ENCODE measurements at regions not wholly inside any gene's neighbourhood (a gene's known extent, or its start where the extent isn't known, plus 50 kb on each side); places are given as distances from the start of the nearest gene placed in this dataset.

GRCh38 chr15:66897971-66898370 lies 167.4 kb upstream of the SMAD3 start:
- Histone ChIP-seq H3K36me3 (ENCODE audit: control insufficient read depth in 1 of 2, insufficient read depth in 2 of 2, low read length in 2 of 2) (no peaks in the 10 kb centered on the region), H4K20me1 (ENCODE audit: insufficient read depth) (no peaks in the 10 kb centered on the region), H3K9me3 (ENCODE audit: control insufficient read depth in 1 of 2, insufficient read depth in 1 of 2, low read depth in 1 of 2, low read length in 2 of 2) (no peaks in the 10 kb centered on the region), H3K4me1 (ENCODE audit: control insufficient read depth in 1 of 2, insufficient read depth in 2 of 2, low read length in 2 of 2) (peaks cover 0 to 9% of the 10 kb centered on the region in 2 experiments; a peak in 2 of 4 replicates), H3K27me3 (ENCODE audit: insufficient read depth, low read length) (no peaks in the 10 kb centered on the region), H3K27ac (ENCODE audit: low read depth, low read length) (no peak overlapping the region), H2AFZ (ENCODE audit: low read depth, low read length, poor library complexity, severe bottlenecking) (no peak overlapping the region), H3K9me2 (ENCODE audit: insufficient read depth) (no peaks in the 10 kb centered on the region; the same call in 1 of the 2 replicates), H3K9ac (ENCODE audit: low read length) (no peak overlapping the region), H3K4me3 (replicated peaks in 1 of 2; ENCODE audit: low read depth in 1 of 2, low read length in 2 of 2) (no peak overlapping the region), H3K4me2 (ENCODE audit: low read length) (no peak overlapping the region), H3K79me2 (ENCODE audit: insufficient read depth, low read length) (no peaks in the 10 kb centered on the region)
- ChIA-PET CTCF (no interaction called here), RAD21 (ENCODE audit: low non-redundant PET in 1 of 2, low total read pairs in 2 of 2, uncharacterized antibody in 2 of 2, unreplicated experiment in 2 of 2) (no interaction called here), POLR2A (no interaction called here)
- TF ChIP-seq JUND (IDR thresholded peaks at IDR 0.05) (no peak), CEBPB (IDR thresholded peaks at IDR 0.05; ENCODE audit: low read depth) (no peak), TCF7L2 (IDR thresholded peaks at IDR 0.05; ENCODE audit: borderline replicate concordance, extremely low read depth, insufficient read depth, insufficient read length) (no peak), ELF1 (IDR thresholded peaks at IDR 0.05; ENCODE audit: borderline replicate concordance, low read depth) (no peak), YY1 (IDR thresholded peaks at IDR 0.05; ENCODE audit: extremely low read depth, insufficient replicate concordance, low read depth, low read length) (no peak), RAD21 (IDR thresholded peaks at IDR 0.05; ENCODE audit: low read depth) (no peak), CTCF (IDR thresholded peaks at IDR 0.05 in 2 of 3, conservative IDR thresholded peaks at IDR 0.05 in 1 of 3; ENCODE audit: borderline replicate concordance in 1 of 3, insufficient read depth in 1 of 3, low read depth in 2 of 3, low read length in 2 of 3) (no peak), SIN3A (IDR thresholded peaks at IDR 0.05; ENCODE audit: low read depth) (no peak), EZH2 (IDR thresholded peaks at IDR 0.05) (no peak), EGR1 (IDR thresholded peaks at IDR 0.05; ENCODE audit: low read depth) (no peak), ZNF274 (IDR thresholded peaks at IDR 0.05; ENCODE audit: low read depth, low read length) (no peak), FOSL1 (IDR thresholded peaks at IDR 0.05; ENCODE audit: low read depth) (no peak), ATF3 (IDR thresholded peaks at IDR 0.05) (no peak), POLR2AphosphoS5 (IDR thresholded peaks at IDR 0.05; ENCODE audit: low read depth, low read length) (no peak), ZBTB33 (IDR thresholded peaks at IDR 0.05; ENCODE audit: extremely low read depth, insufficient replicate concordance, low read length) (no peak), EZH2phosphoT487 (IDR thresholded peaks at IDR 0.05; ENCODE audit: borderline replicate concordance) (no peak), REST (IDR thresholded peaks at IDR 0.05; ENCODE audit: low read depth) (no peak), ZFX (IDR thresholded peaks at IDR 0.05) (no peak), CBX3 (IDR thresholded peaks at IDR 0.05; ENCODE audit: low read depth) (no peak)
- DNase-seq (ENCODE audit: low read depth, low spot score) (no peak), ATAC-seq (no peak)
- intact Hi-C loops (cut with micrococcal nuclease): no loop called here
- BruUV-seq (replicated peaks): no TSS peak
